NCI-H524 (cell line): ENCODE measurements at regions not wholly inside any gene's neighbourhood (a gene's known extent, or its start where the extent isn't known, plus 50 kb on each side); places are given as distances from the start of the nearest gene placed in this dataset.
A peak's percentile ranks its signal among the peaks of the same experiment; 100 is the strongest.

ENCODE experiments used
- DNase-seq, 2 experiments: peaks; one replicate each; lab custom pipeline; 2025; lab: John Stamatoyannopoulos, UW

- DNase-seq: no peak
Observed at GRCh38 chr11:107140983-107141382, 122.7 kb upstream of the GUCY1A2 start.

GRCh38 chr11:107139396-107139795, 121.1 kb upstream of the GUCY1A2 start:
- DNase-seq: peak; percentile 40 to 85

- no peak for DNase-seq
Observed at GRCh38 chr11:107136892-107137291, 118.6 kb upstream of the GUCY1A2 start.

GRCh38 chr11:107131756-107132155, 113.5 kb upstream of the GUCY1A2 start:
- no peak for DNase-seq

DNA sequence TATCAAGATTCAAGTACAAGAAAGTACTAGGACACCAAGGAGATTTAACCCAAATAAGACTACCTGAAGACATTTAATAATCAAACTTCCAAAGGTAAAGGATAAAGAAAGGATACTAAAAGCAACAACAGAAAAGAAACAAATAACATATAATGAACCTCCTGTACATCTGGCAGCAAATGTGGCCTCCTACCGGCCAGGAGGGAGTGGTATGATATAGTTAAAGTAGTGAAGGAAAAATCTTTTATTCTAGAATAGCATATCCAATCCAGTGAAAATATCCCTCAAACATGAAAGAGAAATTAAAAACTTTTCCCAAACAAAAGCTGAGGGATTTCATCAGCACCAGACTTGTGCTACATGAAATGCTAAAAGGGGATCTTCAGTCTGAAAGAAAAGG, 104.7 kb upstream of the GUCY1A2 start:
- DNase-seq: no peak

- no peak for DNase-seq
Observed at GRCh38 chr11:107118025-107118720, 99.9 kb upstream of the GUCY1A2 start.

DNA sequence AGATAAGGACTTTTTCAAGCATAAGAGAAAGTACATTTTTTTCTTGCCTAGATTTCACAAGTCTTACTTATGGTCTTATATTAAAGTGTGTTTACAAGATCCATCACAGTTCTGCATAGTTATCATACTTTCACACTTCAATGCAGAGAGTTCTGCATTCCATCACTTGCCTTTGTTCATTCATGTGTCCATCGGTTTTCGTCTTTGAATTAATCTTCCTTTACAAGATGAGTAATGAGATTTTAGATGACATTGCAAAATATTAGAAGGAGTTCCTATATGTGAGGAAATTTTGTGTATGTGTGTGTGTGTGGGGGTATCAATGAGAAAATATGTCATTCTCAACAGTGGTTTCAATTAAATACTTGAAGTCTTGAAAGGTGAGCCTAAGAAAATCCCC, 98.1 kb upstream of the GUCY1A2 start:
- no peak for DNase-seq

DNA sequence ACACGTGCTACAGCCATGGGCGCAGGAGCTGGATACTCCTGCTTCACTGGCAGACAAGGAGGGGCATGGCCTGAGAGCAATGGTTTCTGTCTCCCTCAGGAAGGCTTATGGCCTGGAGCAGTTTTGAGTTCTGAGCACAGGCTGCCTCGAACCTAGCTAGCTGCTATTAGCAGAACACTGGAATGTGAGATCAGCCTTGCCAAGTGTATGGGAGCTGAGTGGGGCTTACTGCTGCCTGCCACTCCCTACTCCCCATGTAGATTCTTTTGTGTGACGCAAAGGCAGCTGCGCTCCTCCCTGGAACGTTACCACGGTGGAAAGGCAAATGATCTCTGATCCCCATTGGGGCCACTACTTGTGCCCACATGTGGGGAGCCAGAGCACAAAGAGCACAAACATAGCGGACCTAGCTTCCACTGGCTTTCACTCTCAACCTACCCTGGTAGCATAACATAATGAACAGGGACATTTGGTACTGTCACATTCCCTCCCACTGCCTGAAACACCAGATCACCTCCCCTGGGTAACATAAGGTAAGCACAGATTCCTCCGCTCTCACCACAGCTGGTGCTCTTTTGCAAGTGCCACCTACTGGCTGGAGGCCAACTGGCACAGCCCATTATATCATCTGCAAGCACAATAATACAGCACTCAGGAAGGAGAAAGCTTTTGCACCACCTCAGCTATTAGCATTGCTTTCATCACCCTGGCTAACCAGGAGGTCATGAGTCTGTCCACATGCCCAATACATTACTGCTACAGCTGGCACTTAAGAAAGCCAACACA, 84.6 kb upstream of the GUCY1A2 start:
- DNase-seq: peak in 1 of 2 experiments; percentile 50

DNA sequence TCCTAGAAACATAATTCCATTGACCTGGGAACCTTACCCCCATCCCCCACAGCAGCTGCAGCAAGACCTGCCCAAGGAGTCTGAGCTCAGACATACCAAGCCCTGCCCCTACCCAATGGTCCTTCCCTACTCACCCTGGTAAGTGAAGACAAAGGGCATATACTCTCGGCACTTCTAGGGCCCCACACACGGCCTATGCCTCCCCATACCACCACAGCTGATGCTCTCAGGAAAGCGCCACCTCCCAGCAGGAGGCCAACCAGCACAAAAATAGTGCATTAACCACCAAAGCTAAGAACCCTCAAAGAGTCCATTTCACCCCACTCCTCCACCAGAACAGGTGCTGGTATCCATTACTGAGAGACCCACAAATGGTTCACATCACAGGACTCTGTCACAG, 74.4 kb upstream of the GUCY1A2 start:
- DNase-seq: no peak

- DNase-seq: no peak
Observed at GRCh38 chr11:107078375-107078774, 60.1 kb upstream of the GUCY1A2 start.

DNA sequence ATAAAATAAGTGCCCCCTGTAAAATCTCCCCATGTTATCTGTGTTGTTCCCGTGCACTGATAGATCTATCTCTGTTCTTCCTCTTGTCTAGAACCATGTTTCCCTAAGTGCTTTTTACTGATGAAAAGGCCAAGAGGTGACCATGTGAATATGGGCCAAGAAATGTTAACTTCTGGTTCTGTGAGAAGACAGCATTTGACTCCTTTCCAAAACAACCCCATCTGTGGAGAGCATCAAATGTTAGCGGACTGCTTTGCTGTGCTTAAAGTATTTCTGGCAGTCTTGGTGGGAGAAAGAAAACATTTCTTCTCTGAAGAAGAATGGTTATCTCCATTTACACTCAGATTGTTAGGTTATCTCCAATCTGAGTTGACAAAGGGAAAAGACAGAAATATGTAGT, 58.6 kb upstream of the GUCY1A2 start:
- DNase-seq: no peak

DNA sequence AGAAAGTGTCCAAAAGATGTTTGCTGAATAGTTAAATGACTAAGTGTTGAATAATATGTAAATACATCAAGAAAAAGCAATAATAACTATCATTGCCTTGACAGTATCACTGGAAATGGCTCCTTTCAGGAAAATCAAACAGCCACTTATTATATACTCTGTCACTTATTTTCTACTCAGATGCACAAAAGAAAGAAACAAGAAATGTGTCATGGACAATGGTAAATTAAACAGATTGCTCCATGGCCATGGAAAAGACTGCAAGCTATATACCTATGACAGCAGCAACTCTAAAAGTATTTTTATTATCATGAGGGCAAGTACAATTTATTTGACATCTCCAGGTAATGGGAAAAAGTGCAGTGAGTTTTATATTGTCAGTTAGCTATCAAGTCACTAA, 52.9 kb upstream of the GUCY1A2 start:
- DNase-seq: no peak
